ENCODE measurements at regions not wholly inside any gene's neighbourhood (a gene's known extent, or its start where the extent isn't known, plus 50 kb on each side); places are given as distances from the start of the nearest gene placed in this dataset.
A peak's percentile ranks its signal among the peaks of the same experiment; 100 is the strongest.

- H3K9me3 ChIP-seq: no peaks in the 10 kb centered on the region
- no peak overlapping the region for H3K4me3 ChIP-seq
- H3K27me3 ChIP-seq: no peaks in the 10 kb centered on the region
- H3K4me1 ChIP-seq: no peaks in the 10 kb centered on the region
- WGBS, 2 donors: 78 to 86% methylated on average over 3 of the region's 3 CpGs
- no peak overlapping the region for H3K27ac ChIP-seq
- FAIRE-seq (no peak), DNase-seq (no peak), ATAC-seq (no peak)
- intact Hi-C loops (cut with DNase I): no loop called here
- no peak for TF ChIP-seq CTCF (IDR thresholded peaks at IDR 0.05)
- no peaks in the 10 kb centered on the region for H3K36me3 ChIP-seq
Measured at GRCh38 chr11:122192634-122193255, 76.7 kb upstream of the BLID start.

GRCh38 chr11:122190768-122191167 is 74.8 kb upstream of the BLID start:
- FAIRE-seq (no peak), ATAC-seq (no peak), DNase-seq (no peak)
- 68 to 76% methylated on average over 2 of the region's 2 CpGs for WGBS, 2 donors
- H3K4me1 ChIP-seq: no peaks in the 10 kb centered on the region
- H3K27ac ChIP-seq: no peak overlapping the region
- no peak overlapping the region for H3K4me3 ChIP-seq
- no peaks in the 10 kb centered on the region for H3K36me3 ChIP-seq
- H3K9me3 ChIP-seq: no peaks in the 10 kb centered on the region
- H3K27me3 ChIP-seq: no peaks in the 10 kb centered on the region
- intact Hi-C loops (cut with DNase I): no loop called here
- no peak for TF ChIP-seq CTCF (IDR thresholded peaks at IDR 0.05)

- WGBS, 2 donors: 83 to 93% methylated on average over 2 of the region's 2 CpGs
- H3K27me3 ChIP-seq: no peaks in the 10 kb centered on the region
- DNase-seq: no peak
- no peak for FAIRE-seq
- intact Hi-C loops (cut with DNase I): no loop called here
- H3K4me1 ChIP-seq: no peaks in the 10 kb centered on the region
- H3K27ac ChIP-seq: no peak overlapping the region
- ATAC-seq: peak in 3 of 4 donors; percentile 38 to 64 (median 47)
- TF ChIP-seq CTCF (IDR thresholded peaks at IDR 0.05): no peak
- no peaks in the 10 kb centered on the region for H3K36me3 ChIP-seq
- H3K4me3 ChIP-seq: no peak overlapping the region
- H3K9me3 ChIP-seq: no peaks in the 10 kb centered on the region
Measured at GRCh38 chr11:122189229-122189628, 73.2 kb upstream of the BLID start.

GRCh38 chr11:122187373-122188165 is 71.6 kb upstream of the BLID start:
- H3K9me3 ChIP-seq: no peaks in the 10 kb centered on the region
- H3K27me3 ChIP-seq: no peaks in the 10 kb centered on the region
- no peak for ATAC-seq
- no peak for FAIRE-seq
- DNase-seq: no peak
- 86 to 91% methylated on average over 9 of the region's 9 CpGs for WGBS, 2 donors
- no peaks in the 10 kb centered on the region for H3K4me1 ChIP-seq
- no peak for TF ChIP-seq CTCF (IDR thresholded peaks at IDR 0.05)
- H3K4me3 ChIP-seq: no peak overlapping the region
- H3K27ac ChIP-seq: no peak overlapping the region
- intact Hi-C loops (cut with DNase I): no loop called here
- no peaks in the 10 kb centered on the region for H3K36me3 ChIP-seq
